ENCODE measurements at regions not wholly inside any gene's neighbourhood (a gene's known extent, or its start where the extent isn't known, plus 50 kb on each side); places are given as distances from the start of the nearest gene placed in this dataset.

DNA sequence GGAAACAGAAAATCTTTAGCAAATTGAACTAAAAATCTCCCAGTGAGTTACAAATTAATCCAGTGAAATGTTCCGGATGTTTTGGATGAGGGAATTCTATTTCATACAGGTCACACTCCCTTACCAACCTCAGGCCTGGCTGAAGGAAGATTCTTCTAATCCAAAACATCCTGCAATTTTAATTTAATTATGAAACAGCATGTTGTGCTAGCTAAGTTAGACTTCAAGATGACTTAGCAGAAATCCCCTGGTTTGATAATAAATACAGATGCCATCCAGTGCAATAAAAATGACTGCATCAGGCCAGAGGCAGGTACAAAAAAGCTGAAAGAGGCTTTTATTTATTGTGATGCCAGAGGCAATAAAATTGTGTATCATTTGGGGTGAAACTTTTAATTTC is 96.7 kb upstream of the CLDN10 start:
- DNase-seq: no peak

DNA sequence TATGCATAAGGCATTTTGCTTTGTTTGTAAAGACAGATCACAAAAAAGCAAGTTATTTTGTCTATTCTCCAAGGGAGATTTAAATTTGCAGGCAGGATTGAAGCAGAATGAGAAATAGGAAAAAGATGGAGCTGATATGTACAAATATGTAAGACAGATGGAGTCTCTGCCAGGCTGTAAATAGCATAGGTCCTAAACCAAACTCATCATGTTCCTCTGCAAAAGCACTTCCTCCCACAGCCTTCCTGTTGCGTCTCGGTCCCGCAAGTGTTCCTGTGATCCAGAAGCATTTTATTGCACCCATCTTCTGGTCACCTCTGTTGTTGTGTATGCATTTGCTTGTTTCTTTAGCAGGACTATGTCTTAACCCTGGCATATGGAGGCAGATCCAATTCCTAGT is 95.7 kb upstream of the CLDN10 start:
- DNase-seq: no peak

DNA sequence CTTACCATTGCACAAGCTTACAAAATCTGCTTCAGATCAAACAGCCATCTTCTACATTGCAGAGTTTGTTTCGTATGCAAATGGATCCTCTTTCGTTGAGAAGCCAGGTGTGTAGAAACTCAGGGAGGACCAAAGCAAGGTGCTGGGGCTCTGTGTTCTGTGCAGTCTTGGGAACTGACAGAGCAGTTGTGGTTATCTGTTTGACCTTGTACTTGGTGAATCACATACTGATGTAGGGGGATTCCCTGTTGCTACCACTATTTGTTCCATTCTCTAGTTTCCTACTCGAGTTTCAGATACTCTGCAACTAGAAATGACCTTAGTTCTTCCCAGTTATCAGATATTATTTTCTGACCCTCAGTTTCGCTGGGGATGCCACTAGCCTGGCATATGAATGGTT is 95.2 kb upstream of the CLDN10 start:
- no peak for DNase-seq

DNA sequence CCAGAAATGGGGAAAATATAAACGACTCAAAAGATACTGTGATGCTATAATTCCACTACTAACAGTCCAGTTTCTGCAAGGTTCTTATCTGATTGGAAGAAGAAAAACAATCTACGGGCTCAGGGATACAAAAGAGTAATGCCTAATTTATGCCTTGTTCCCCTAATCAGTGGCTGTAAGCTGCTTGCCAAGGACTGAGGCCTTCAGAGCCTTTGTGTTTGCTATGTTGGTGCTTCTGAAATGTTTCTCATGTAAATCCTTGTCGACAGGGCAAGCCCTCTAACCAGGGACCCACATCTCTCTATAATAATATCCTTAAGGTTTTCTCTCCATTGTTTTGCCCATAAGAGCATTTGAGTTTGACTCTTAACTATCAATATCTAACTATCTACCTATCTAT is 89.7 kb upstream of the CLDN10 start:
- DNase-seq: no peak

DNA sequence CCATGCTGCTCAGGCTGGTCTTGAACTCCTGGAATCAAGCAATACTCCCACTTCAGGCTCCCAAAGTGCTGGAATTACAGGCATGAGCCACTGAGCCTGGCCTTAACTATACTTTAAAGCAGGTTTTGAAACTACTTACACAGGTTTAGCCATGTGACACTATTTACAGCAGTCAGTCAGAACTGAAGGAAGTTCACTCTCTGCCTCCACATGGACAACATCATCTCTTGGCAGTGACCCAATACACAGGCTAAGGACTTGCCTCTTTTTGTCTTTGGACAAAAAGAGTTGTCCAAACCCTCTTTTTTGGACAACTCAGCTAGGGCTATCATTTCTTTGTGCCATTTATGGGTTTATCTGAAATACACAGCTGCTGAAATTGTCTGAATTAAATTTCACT is 89.0 kb upstream of the CLDN10 start:
- no peak for DNase-seq

DNA sequence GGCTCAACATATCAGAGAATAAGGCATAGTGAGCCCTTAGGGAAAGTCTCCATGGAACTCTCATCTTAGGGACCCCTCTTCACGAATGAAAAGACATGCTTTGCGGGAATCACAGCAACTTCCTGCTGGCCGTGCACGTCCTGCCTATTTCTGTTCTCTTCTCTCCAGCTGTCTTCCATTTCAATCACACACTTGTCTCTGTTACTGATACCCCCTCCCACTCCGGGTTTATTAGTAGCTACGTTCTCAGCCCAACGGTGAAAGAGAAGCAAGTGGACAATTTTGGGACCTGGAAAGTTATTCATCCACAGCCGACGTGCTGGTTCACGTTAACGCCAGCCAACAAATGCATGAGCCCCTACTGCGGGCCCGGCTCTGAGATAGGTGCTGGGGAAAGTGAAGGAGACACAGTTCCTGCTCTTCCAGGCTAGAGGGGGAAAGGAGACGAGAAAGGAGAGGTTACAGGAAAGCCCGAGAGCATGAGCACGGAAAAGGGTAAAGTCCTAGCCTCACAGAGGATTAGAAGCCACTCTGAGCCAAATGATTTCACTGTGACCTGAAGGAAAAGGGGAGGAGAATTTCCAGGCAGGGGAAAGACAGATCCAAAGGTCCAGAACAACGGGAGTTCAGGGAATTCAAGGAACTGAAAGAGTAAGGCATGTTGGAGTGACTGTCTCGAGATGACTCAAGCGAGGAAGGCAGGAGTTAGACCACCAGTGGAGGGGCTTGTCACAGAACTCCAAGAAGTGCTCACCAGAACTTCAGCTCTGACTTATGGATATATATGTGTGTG is 81.8 kb upstream of the CLDN10 start:
- DNase-seq: no peak

DNA sequence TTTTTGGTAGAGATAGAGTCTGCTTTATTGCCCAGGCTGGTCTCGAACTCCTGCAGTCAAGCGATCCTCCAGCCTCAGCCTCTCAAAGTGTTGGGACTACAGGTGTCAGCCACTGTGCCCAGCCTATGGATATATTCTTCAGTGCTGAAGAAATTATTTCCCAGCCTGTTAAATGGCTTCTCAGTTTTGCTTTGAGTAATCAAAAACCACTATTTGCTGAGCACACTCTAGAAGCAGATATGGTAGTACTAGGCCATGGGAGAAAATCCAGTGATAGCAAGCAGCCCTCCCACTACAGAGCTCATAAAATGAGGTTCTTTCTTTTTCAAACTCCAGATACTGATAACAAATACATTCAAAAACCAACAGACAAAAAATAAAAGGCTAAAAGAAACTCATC is 80.6 kb upstream of the CLDN10 start:
- DNase-seq: no peak

DNA sequence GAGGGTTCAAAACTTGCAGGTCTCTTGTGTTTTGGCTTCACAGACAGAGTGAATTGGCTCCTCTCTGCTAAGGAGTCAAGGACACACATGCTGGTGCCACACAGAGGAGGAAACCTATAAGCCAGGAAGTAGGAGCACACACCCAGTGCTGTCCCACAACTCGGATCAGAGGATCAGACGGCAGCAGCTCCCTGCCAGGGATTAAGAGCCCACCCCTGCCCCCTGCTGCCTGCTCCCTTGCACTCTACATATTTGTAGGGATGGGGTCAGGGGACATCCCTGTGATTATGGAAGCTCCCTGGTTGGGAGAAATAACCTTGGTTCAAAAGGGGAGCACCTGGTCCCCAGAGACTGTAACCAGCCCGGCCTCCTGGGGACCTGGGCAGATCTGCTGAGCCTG is 77.5 kb upstream of the CLDN10 start:
- DNase-seq: no peak

DNA sequence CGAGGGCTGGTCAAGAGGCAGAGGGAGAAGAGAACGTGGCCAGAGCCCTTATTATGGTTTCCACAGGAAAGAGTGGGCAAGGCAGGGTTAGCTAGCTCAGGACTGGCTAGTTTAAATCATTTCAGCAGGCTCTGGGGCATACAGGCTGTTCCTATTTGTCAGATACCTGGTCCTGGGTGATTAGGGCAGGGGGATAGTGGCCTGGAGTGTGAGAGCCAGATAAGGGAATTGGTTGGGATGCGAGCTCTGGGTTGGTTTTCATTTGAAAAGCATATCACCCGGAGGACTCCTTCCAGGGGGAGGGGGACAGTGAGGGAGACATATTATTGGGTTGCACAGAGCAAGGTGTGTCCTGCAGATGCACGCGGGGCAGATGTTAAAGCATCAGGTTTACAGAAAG is 75.3 kb upstream of the CLDN10 start:
- no peak for DNase-seq

DNA sequence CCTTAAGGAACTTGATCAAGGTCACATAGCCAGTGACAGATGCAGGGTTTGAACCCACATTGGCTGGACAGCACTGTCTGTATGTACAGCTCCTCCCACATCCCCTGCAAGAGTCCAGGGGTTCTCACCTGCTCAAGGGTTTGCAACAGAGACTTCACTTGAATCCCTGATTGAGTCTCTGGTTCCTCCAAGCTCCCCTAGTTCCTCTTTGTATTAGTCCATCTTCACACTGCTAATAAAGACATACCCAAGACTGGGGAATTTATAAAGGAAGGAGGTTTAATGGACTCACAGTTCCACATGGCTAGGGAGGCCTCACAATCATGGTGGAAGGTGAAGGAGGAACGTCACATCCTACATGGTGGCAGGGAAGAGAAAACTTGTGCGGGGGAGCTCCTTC is 72.8 kb upstream of the CLDN10 start:
- DNase-seq: no peak

DNA sequence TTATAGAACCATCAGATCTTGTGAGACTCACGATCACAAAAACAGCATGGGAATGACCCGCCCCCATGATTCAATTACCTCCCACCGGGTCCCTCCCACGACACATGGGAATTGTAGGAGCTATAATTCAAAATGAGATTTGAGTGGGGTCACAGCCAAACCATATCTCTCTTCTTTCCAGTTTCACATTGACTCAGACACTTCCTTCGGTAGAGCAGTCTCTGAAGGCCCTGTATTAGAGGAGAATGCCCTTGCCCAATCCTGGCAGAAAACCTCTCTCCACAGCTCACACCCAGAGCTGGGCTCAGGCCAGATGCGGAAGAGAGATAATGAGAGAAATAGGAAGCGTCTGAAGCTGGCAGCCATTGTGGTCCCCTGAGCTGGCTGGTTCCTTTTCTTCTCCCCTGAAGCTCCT is 72.4 kb upstream of the CLDN10 start:
- DNase-seq: peak; percentile 15

DNA sequence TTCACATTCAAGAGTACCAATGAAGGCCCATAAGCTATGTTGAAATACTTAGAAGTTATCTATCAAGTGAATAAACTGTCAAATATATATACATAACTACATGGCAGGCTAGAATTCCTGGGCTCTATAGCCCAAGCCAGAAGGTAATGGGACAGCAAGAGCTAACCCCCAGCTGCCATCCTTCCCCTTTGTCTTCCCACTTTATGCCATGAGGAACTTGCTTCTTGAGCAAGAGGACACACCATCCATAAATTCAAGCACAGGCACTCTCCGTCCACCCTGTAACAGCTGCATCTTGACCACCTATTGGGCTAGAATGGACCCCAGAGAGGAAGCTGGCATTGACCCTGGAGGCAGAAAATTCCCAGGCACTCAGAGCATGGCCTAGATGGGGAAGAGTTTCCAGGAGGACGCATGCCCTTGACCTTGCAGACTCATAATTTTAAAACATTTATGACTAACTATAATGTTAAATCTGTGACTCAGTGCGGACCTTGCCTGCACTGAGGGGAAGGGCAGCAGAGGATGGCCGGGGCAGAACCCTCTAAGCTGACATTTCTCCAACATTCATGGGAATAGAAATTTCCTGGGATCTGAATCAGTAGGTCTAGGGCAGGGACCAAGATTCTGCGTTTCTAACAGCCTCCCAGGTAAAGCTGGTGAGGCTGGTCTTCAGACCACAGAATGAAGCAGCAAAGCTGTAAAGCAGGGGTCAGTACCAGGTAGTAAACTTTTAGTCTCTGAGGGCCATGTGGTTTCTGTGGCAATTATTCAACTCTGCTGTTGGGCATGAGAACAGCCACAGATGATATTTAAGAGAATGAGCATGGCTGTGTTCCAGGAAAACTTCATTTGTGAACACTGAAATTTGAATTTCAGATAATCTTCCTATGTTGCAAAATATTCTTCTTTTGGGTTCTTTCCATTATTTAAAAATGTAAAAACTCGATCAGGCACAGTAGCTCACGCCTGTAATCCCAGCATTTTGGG is 71.4 kb upstream of the CLDN10 start:
- no peak for DNase-seq

DNA sequence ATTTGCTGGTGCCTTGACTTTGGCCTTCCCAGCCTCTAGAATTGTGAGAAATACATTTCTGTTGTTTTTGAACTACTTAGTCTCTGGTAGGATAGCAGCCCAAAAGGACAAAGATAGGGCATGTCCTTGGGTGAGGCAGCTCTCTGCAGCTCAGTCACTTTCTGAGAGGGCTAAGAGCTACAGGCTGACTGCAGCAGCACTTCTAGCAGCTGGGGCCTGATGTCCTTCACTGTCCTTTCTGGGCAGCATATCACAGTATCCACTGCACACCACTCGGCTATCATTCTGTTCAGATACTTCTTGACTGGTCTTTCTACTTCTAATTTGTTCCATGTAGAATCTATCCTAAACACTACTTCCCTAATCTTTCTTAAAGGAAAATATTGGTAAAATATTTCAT is 68.5 kb upstream of the CLDN10 start:
- no peak for DNase-seq

DNA sequence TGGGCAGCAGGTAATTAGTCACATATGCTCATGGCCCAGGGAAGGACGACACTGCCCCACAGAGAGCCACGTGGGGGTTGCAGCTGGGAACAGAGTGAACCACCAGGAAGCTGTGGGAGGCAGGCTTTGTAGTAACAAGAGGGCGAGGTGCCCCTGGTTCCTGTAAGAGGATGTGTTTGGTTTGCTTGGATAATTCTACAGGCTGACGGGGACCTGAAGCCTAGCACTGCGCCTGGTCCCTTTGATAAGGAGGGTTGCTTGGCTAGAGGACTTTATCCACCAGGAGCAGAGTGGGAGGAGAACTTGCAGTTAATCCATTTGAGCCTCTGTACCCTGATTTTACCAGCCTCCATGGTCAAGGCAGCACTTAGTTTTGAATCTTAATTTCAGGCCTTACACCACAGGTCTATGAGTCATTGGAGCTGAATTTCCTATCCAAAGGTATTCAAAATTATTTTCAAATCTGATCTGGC is 67.4 kb upstream of the CLDN10 start:
- no peak for DNase-seq

DNA sequence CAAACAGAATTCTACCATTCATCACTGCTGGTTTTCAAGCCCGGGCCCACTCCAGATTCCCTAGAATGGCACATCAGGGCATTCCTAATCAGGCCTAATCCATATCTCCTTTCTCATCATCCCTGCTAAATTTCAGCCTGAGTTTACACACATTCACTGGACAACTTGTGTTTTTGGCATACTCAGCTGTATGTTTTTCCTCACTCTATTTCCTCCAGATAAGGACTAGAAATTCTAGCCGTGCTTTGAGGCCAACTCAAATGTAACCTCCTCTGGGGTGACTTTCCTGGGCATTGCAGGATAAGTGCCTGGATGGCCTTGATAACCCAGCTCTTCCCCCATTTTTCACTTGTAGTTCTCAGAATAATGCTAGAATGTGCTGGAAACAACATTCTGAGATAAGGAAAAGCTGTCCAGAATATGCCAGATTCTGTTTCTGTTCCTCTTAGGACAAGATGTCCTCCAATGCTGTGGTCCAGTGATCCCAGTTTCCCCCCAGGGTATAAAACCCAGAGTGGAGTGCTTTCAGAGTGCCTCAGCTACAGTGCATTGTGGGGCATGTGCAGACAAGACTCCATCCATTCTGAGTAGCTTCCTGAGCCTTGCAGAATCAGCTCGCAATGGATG is 66.9 kb upstream of the CLDN10 start:
- no peak for DNase-seq

DNA sequence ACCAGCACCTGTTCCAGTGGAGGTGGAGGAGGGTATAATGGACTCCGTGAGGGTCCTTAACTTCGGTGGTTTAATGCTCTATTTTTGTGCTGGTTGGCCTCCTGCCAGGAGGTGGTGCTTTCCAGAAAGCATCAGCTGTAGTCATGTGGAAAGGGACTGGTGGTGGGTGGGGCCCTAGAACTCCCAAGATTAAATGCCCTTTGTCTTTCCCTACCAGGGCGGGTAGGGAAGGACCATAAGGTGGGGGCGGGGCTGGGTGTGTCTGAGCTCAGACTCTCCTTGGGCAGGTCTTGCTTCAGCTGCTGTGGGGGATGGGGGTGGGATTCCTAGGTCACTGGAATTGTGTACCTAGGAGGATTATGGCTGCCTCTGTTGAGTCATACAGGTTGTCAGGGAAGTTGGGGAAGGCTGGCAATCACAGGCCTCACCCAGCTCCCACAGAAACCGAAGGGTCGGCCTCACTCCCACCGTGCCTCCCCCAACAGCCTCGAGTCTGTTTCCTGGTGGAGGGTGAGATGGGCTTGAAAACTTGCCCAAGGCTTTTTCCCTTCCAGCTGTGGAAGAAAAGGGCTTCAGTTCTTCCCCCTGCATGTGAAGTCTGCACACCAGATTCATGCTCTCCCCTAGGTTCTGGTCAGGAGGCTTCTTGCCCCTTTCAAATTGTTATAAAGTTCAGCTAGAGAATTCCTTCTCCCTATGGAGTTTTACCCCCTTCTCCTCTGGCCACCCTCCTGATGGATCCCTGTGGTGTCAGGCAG is 60.3 kb upstream of the CLDN10 start:
- DNase-seq: no peak

DNA sequence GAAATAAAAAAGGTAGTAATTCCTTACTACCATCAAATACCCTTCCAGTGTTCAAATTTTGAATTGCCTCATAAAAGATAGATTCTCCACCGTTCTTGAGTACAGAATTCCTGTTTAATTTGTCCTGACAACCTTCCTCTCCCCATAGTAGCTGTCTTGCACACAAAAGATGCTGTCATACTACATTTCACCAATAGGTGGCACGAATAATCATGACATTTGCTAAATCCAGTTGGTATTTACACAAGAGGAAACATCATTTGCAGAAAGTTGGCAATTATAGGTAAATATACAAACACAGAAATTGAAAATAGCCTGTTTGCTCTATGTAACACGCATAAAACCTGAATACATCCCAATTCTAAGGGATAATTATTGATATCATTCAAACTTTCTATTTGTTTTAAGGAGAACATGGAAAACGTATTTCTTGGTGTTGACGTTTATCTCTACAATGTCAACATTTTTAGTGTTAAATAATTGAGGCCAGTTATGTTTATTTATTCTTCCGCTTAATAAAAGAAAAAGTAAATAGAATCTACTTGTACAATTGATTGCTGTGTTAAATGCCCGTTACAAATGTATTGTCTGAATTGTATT is 58.3 kb upstream of the CLDN10 start:
- peak; percentile 55 for DNase-seq

DNA sequence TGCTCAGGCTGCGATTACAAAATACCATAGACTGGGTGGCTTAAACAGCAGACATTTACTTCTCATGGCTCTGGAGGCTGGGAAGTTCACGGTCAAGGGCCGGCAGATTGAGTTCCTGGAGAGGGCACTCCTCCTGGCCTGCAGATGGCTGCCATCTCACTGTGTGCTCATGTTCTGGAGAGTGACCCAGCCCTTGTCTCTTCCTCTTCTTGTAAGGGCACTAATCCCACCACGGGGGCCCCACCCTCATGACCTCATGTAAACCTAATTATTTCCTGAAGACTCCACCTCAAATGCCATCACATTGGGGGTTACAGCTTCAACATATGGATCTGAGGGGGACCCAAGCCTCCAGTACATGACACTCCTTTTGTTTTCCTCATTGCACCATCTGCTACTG is 56.0 kb upstream of the CLDN10 start:
- no peak for DNase-seq

DNA sequence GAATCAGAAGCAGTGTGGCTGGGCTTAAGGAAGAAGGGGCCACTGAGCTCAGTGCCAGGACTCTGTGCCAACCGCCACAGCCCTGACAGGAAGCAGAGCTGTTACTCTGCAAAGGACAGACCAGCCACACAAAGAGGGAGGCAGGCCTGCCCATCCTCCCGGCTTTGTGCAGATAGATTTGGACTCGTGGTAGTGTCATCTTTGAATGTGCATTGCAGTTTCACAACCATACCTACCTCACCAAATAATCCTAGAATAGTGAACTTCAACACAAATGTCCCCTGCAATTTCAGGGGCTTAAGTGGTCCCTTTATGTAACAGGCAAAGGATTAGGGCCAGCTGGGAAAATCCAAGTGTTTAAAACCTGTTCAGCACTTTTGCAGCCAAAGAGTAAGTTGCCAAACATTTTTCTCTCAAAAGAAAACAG is 55.1 kb upstream of the CLDN10 start:
- DNase-seq: no peak

DNA sequence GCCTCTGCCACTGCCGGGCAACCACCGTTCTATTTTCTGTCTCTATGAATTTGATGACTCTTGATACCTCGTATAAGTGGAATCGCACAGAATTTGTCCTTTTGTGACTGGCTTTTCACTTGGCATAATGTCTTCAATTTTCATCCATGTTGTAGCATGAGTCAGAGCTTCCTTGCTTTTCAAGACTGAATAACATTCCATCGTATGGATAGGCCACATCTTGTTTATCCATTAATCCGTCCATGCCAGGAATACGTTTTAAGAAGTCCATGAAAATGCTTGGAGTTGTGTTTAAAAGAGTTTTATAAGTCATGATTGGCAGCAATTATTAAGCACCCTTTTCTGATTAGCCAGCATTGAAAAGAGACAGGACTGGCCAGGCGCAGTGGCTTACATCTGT is 53.6 kb upstream of the CLDN10 start:
- no peak for DNase-seq

DNA sequence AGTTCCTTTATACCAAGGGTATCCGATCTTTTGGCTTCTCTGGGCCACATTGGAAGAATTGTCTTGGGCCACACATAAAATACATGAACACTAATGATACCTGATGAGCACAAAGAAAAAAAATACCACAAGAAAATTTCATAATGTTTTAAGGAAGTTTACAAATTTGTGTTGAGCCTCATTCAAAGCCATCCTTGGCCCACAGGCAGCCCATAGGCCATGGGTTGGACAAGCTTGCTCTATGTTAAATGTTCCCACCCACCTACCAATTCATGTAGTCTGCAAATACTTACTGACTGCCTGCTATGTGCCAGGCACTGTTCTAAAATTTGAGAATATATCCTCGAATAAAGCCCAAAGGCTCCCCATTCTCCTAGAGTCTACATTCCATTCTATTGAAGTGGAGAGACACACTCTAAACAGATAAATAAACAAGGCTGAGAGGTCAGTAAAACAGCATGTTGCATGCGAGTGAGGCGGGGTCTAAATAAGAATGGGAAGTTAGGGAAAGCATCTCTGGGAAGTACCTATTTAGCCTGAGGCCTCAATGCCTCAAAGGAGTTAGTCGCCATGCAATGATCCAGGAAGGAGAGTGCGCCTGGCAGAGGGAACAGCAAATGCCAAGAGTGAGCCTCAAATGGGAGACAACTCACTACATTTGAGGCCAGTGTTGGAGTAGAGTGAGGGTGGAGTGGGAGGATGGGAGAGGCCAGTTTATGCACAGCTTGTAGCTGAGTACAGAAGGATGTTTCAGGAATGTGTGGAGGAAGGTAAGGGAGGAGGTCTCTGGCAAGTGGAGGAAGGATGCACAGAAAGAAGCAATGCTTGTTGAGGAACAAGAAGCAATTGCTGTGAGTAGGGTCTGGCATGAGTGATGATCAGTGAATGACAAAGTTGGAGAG is 52.5 kb upstream of the CLDN10 start:
- DNase-seq: no peak
